GM06990 (cell line): ENCODE measurements at regions not wholly inside any gene's neighbourhood (a gene's known extent, or its start where the extent isn't known, plus 50 kb on each side); places are given as distances from the start of the nearest gene placed in this dataset.
"Not testable (repeated sequence)": the region's sequence is repeated elsewhere in the genome, so short reads cannot be mapped to it uniquely, and the experiment has no call there.

Source experiments
- DNase-seq: peaks from one replicate; pipeline ENCODE4 v3.0.0-alpha.2; 2011; ENCODE audit not compliant: insufficient read length; ENCODE audit errors: extremely low read depth
- H3K27me3 ChIP-seq: replicated peaks from 2 replicates; pipeline ENCODE4 v1.6.0; 2011; ENCODE audit warnings: low read length; ENCODE audit not compliant: control insufficient read depth, insufficient read depth
- H3K36me3 ChIP-seq: 2 replicates; pipeline ENCODE4 v1.5.1; 2011; ENCODE audit warnings: low read length; ENCODE audit not compliant: control insufficient read depth, insufficient read depth
- H3K4me3 ChIP-seq: replicated peaks from 2 replicates; pipeline ENCODE4 v1.5.1; 2011; ENCODE audit warnings: low read depth, mild to moderate bottlenecking, control low read depth, low read length
- TF ChIP-seq, protein P1 (sequence below): IDR thresholded peaks from 2 replicates; pipeline ENCODE4 v1.5.1; 2011; ENCODE audit warnings: low read length, control low read depth, mild to moderate bottlenecking, inconsistent platforms; ENCODE audit not compliant: insufficient read depth, poor library complexity, severe bottlenecking

- TF ChIP-seq, protein P1, sequence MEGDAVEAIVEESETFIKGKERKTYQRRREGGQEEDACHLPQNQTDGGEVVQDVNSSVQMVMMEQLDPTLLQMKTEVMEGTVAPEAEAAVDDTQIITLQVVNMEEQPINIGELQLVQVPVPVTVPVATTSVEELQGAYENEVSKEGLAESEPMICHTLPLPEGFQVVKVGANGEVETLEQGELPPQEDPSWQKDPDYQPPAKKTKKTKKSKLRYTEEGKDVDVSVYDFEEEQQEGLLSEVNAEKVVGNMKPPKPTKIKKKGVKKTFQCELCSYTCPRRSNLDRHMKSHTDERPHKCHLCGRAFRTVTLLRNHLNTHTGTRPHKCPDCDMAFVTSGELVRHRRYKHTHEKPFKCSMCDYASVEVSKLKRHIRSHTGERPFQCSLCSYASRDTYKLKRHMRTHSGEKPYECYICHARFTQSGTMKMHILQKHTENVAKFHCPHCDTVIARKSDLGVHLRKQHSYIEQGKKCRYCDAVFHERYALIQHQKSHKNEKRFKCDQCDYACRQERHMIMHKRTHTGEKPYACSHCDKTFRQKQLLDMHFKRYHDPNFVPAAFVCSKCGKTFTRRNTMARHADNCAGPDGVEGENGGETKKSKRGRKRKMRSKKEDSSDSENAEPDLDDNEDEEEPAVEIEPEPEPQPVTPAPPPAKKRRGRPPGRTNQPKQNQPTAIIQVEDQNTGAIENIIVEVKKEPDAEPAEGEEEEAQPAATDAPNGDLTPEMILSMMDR, result no peak
- Histone ChIP-seq H3K4me3 (no peak overlapping the region), H3K36me3 (no peaks in the 10 kb centered on the region), H3K27me3 (peaks cover 1% of the 10 kb centered on the region)
- DNase-seq, result no peak
These were observed 75.5 kb upstream of the ELOVL5 start for GRCh38 chr6:53424300-53424699.

GRCh38 chr6:53423560-53423959 is 74.8 kb upstream of the ELOVL5 start:
- DNase-seq, H3K4me3 ChIP-seq, H3K27me3 ChIP-seq, H3K36me3 ChIP-seq: not testable (repeated sequence)

DNA sequence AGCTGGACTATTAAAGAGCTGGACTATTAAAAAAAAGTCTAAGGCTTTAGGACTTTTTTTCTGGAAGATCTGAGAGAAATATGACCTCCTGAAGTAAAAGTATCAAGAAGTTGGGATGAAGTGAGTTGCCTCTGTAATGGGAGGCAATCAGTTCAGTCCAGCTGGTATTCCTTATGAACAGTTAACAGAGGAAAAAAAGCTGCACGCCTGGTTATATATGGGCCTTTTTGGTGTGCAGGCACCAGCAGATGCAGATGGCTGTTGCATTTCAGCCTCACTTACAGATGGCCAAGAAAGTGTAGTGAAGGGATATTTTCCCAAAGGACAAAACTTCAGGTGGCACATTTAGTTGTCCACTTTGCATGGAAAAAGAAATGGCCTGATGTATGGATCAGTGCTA is 70.3 kb upstream of the ELOVL5 start:
- Histone ChIP-seq H3K4me3 (no peak overlapping the region), H3K36me3 (no peaks in the 10 kb centered on the region), H3K27me3 (peaks cover 3% of the 10 kb centered on the region)
- TF ChIP-seq, protein P1, result no peak
- no peak for DNase-seq

DNA sequence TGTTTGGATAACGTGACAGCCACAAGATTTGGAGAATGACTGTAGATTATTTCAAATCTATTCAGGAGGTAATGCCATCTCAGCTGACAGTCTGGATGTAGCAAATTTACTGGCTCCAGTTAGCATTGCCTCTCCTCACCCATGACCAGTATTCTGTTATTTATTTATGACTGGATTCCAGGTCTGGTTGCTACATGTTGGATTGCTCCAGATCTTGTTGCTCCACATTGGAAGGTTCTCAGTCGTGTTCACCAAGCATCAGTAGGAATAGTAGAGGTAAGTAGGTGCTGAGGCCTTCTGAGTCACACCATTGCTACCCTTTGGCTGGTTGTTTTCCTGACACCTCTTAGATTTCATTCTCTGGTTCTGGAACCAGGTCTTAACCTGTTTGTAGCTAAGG is 69.5 kb upstream of the ELOVL5 start:
- H3K27me3 ChIP-seq, result peaks cover 3% of the 10 kb centered on the region
- H3K36me3 ChIP-seq, result no peaks in the 10 kb centered on the region
- H3K4me3 ChIP-seq, result no peak overlapping the region
- TF ChIP-seq, protein P1, result no peak
- DNase-seq, result no peak

- Histone ChIP-seq H3K27me3 (peaks cover 5% of the 10 kb centered on the region), H3K36me3 (no peaks in the 10 kb centered on the region), H3K4me3 (no peak overlapping the region)
- TF ChIP-seq, protein P1, result peak; percentile 16
- DNase-seq, result no peak
These were observed 68.4 kb upstream of the ELOVL5 start for GRCh38 chr6:53417141-53417540.

- TF ChIP-seq, protein P1, result no peak
- no peak for DNase-seq
- H3K4me3 ChIP-seq, result no peak overlapping the region
- H3K36me3 ChIP-seq, result no peaks in the 10 kb centered on the region
- peaks cover 5% of the 10 kb centered on the region for H3K27me3 ChIP-seq
These were observed 64.6 kb upstream of the ELOVL5 start for GRCh38 chr6:53413326-53413725.
